Left renal cortex interstitium (tissue), 4 donors: ENCODE measurements at regions not wholly inside any gene's neighbourhood (a gene's known extent, or its start where the extent isn't known, plus 50 kb on each side); places are given as distances from the start of the nearest gene placed in this dataset.

Experiments used
- DNase-seq, 4 donors: peaks; one replicate each; pipeline ENCODE4 v3.0.0-alpha.2; 2013; ENCODE audit warnings: low read depth in 4 of 4, low spot score in 2 of 4, missing footprints in 1 of 4

- no peak for DNase-seq
These were observed 426.6 kb downstream of the OCA2 start for GRCh38 chr15:27672537-27672936.

DNA sequence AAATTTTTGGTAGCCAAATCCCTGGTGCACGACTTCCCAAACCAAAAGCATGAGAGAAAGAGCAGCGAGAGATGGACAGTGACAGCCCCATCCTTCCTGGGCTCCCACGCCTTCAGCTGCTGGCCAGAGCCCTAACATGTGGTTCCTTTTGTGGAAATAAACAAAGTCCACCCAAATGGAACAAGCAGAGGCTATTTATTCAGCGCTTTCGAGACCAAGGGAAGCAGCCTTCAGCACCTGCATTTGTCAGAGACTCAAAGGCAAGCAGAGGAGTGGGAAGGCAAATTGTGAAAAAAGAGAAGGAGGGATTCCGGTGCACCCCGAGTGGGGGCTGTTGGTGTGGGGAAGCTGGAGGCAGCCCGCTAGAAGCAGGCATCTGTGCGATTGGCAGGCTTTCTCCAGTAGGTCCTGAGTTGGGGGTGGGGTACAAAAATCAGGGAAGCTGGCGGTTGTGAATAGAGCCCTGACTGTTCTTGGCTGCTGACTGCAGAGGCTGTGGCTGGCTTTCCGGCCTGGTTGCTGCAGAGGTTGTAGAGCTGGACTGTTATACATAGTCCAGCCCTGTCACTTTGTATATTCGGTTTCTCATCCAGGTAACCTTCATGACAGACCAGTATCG, 427.2 kb downstream of the OCA2 start:
- DNase-seq = no peak

- DNase-seq = peak in 3 of 4 donors; percentile 41 to 64 (median 56)
These were observed 428.5 kb downstream of the OCA2 start for GRCh38 chr15:27670486-27671209.

GRCh38 chr15:27669641-27670040, 429.5 kb downstream of the OCA2 start:
- DNase-seq = no peak

GRCh38 chr15:27668471-27669220, 430.5 kb downstream of the OCA2 start:
- DNase-seq = no peak

DNA sequence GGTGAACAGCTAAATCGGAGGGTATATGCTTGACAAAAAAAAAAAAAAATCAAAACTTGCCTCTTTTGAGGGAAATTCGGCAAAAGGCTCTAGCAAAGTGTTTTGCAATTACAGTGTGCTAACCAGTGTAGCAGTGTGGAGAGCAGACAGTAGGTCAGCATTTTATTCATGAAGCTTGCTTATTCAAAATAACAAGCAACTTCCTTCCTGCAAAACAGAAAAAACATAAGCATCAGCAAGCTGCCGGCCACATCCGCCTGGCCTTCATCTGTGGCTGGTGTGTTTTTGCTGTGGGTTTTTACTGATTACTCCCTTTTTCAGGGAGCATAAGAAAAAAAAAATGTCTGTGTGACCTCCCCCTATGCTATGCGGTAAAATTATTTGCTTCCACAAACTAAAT, 434.1 kb downstream of the OCA2 start:
- DNase-seq = no peak

- no peak for DNase-seq
These were observed 436.2 kb downstream of the OCA2 start for GRCh38 chr15:27662892-27663291.

- no peak for DNase-seq
These were observed 438.4 kb downstream of the OCA2 start for GRCh38 chr15:27660676-27661075.

- no peak for DNase-seq
These were observed 442.7 kb downstream of the OCA2 start for GRCh38 chr15:27656296-27656987.

- no peak for DNase-seq
These were observed 444.1 kb downstream of the OCA2 start for GRCh38 chr15:27655056-27655455.

DNA sequence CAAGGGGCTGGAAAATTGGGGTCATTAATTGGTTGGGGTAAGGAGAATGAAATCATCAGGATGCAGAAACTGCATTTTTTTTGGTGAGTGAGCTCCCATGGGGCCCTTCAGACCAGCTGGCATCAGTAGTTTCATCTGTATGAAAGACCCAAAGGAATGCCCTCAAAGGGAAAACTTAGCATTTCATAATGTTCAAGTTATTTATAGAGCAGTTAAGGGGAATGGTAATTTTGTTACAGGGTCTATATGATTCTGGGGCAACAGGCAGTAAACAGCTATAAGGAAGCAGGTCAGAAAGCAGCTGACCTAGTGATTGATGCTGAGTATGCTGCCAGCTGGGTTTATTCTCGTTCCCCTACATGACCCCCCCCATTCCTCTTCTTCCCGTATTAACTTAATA, 448.9 kb downstream of the OCA2 start:
- DNase-seq = no peak

- DNase-seq = no peak
These were observed 450.8 kb downstream of the OCA2 start for GRCh38 chr15:27648359-27648758.

DNA sequence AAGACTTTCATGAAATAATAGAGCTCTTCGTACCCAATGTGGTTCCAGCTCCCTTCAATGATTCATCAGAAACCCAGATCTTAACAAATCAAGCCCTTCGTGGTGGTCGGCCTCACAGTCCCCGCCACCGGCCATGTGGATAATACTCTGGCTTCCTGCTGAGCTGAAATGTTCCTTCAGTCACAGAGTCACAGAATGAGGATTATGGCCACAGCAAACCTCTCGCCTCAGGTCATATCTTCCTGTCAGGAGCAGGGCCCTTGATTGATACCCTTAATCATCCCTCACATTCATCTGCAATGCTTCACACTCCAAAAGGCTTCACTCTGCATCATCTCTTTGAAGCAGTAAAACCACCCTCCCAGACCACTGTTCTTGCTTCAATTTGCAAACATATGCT, 452.6 kb downstream of the OCA2 start:
- DNase-seq = no peak

DNA sequence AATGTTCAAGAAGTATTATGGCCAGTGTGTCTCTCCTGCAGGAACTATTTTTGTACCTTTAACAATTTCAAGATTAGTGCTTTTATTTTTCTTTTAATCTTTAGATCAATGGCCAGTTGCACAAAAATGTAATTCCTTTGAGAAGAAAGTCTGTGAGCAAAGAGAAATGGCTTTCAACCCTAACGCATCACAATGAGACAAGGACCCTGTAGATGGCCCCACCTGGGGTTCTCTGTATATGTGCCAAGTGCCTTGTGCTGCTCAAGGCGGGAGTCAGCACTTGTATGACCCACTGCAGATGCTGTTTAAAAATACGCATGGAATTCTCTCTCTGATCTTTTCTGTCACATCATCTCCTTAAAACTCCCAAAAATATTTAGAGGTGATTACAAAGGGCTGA, 453.4 kb downstream of the OCA2 start:
- no peak for DNase-seq

- no peak for DNase-seq
These were observed 456.1 kb downstream of the OCA2 start for GRCh38 chr15:27642981-27643380.

DNA sequence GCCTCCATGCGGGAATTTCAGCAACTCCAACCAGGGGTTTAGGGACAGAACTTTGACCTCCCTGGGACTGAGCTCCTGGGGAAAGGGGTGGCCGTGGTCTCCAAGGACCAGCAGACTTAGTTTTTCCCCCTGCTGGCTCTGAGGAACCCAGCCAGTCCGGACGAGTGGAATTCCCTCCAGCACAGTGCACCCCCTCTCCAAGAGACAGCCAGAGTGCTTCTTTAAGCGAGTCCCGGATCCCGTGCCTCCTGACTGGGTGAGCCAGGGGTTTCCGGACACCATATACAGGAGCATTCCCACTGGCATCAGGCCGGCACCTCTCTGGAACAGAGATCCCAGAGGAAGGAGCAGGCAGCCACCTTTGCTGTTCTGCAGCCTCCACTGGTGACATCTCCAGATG, 459.5 kb downstream of the OCA2 start:
- no peak for DNase-seq

GRCh38 chr15:27638958-27639357, 460.2 kb downstream of the OCA2 start:
- no peak for DNase-seq

GRCh38 chr15:27635916-27636315, 463.2 kb downstream of the OCA2 start:
- DNase-seq = no peak

- DNase-seq = no peak
These were observed 470.6 kb downstream of the OCA2 start for GRCh38 chr15:27628486-27628885.

DNA sequence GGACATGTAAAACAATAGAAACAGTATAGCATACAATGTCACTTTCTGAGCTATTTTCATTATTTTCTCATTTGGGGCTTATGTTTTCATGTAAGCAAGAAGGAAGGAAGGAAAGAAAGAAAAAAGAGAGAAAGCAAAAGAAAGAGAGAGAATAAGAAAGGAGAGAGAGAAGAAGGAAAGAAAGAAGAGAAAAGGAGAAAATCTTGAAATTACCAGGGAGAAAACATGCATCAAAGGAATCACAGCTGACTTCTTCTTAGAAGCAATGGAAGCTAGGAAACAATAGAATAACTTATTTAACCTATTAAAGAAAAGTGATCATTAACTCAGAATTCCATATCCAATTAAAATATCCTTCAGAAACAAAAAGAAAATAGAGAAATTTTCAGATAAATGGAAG, 471.5 kb downstream of the OCA2 start:
- no peak for DNase-seq

DNA sequence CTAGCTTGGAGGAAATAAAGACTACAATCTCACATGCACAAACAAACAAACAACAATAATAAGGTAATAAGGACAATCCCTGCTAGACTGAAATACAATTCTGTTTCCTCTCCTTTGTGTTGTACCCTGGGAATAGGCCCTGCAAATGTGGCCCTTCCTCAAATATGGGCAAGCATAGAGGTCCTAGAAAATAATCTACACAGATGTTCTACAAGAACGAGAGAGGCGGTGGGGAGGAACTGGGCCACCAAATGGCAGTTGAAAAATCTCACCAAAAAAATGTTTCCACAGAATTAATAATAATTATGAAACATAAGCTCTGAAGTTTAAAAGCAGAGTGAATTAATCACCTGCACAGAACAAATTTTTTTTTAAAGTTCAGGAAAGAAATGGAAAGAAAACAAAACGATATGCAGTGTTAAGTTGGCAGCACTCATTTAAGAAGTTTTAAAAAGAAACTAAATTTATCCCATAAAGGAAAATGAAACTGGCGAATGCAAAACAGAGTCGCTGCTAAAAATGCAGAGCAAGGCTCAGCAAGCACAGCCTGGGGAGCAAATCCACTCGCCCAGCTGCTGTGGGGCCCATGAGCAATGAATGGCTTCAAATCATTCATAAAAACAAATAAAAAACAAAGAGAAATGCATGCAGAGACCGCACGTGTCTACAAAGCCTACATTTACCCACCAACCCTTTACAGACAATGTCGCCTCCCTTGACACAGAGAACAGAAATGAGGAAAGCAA, 475.4 kb downstream of the OCA2 start:
- no peak for DNase-seq
